Tongue (tissue), 1 donor: ENCODE measurements at regions not wholly inside any gene's neighbourhood (a gene's known extent, or its start where the extent isn't known, plus 50 kb on each side); places are given as distances from the start of the nearest gene placed in this dataset.

Experiments
- DNase-seq: peaks from one replicate; pipeline ENCODE4 v3.0.0-alpha.2; 2015

GRCh38 chr10:118246332-118247295 lies 95.5 kb downstream of the FAM204A start:
- no peak for DNase-seq

GRCh38 chr10:118243907-118244306 lies 98.2 kb downstream of the FAM204A start:
- DNase-seq: no peak

GRCh38 chr10:118241229-118242137 lies 100.6 kb downstream of the FAM204A start:
- peak; percentile 94 for DNase-seq

- DNase-seq: no peak
These were observed 102.9 kb downstream of the FAM204A start for GRCh38 chr10:118239236-118239630.

- DNase-seq: no peak
These were observed 103.4 kb downstream of the FAM204A start for GRCh38 chr10:118238573-118239235.

GRCh38 chr10:118237930-118238329 lies 104.2 kb downstream of the FAM204A start:
- DNase-seq: no peak

- DNase-seq: peak; percentile 29
These were observed 107.4 kb downstream of the FAM204A start for GRCh38 chr10:118234683-118235082.

GRCh38 chr10:118220346-118220850 lies 121.7 kb downstream of the FAM204A start:
- DNase-seq: peak; percentile 5

GRCh38 chr10:118218562-118218961 lies 123.6 kb downstream of the FAM204A start:
- no peak for DNase-seq

GRCh38 chr10:118216571-118217170 lies 125.5 kb downstream of the FAM204A start:
- DNase-seq: no peak

- DNase-seq: no peak
These were observed 126.1 kb downstream of the FAM204A start for GRCh38 chr10:118216020-118216419.

GRCh38 chr10:118214776-118215175 lies 127.3 kb downstream of the FAM204A start:
- DNase-seq: no peak

GRCh38 chr10:118213436-118213835 lies 128.7 kb downstream of the FAM204A start:
- DNase-seq: no peak

GRCh38 chr10:118210276-118210675 lies 131.8 kb downstream of the FAM204A start:
- no peak for DNase-seq

GRCh38 chr10:118209215-118209614 lies 132.9 kb downstream of the FAM204A start:
- peak; percentile 16 for DNase-seq

GRCh38 chr10:118207470-118208007 lies 134.6 kb downstream of the FAM204A start:
- no peak for DNase-seq

- DNase-seq: no peak
These were observed 137.7 kb downstream of the FAM204A start for GRCh38 chr10:118204292-118204943.

- DNase-seq: no peak
These were observed 138.7 kb downstream of the FAM204A start for GRCh38 chr10:118203461-118203860.

- DNase-seq: no peak
These were observed 146.4 kb downstream of the FAM204A start for GRCh38 chr10:118195729-118196128.

- no peak for DNase-seq
These were observed 146.9 kb upstream of the RAB11FIP2 start for GRCh38 chr10:118193642-118194041.

GRCh38 chr10:118181021-118181420 lies 134.3 kb upstream of the RAB11FIP2 start:
- no peak for DNase-seq
